HEK293 (cell line): ENCODE measurements at regions not wholly inside any gene's neighbourhood (a gene's known extent, or its start where the extent isn't known, plus 50 kb on each side); places are given as distances from the start of the nearest gene placed in this dataset.
"Not testable (repeated sequence)": the region's sequence is repeated elsewhere in the genome, so short reads cannot be mapped to it uniquely, and the experiment has no call there.

Source experiments
- CTCF ChIA-PET: fragments of 350-600 bp; formaldehyde crosslinking; extraction: SDS; loops from one replicate; lab custom pipeline; 2021; ENCODE audit warnings: antibody characterized with exemption; lab: Yijun Ruan, JAX
- POLR2A ChIA-PET: fragments of 300-600 bp; formaldehyde crosslinking; extraction: SDS; loops from one replicate; lab custom pipeline; 2020; ENCODE audit warnings: antibody characterized with exemption, inconsistent platforms; lab: Yijun Ruan, JAX
- H3K27ac ChIP-seq: fragments of 200-500 bp; sonication (Bioruptor generic); 2 replicates; pipeline ENCODE4 v1.5.1; 2014; ENCODE audit warnings: low read depth, low read length, control low read depth, inconsistent platforms; ENCODE audit errors: extremely low read depth
- H3K36me3 ChIP-seq, 2 experiments: fragments of 200-500 bp in 1 of 2; sonication (Bioruptor generic) in 1 of 2; 1 replicate in 1 of 2; 2 replicates in 1 of 2; pipeline ENCODE4 v1.5.1; 2014 to 2017; ENCODE audit warnings: inconsistent platforms in 2 of 2, low read length in 2 of 2; ENCODE audit not compliant: control insufficient read depth in 2 of 2, insufficient read depth in 1 of 2
- H3K4me1 ChIP-seq: fragments of 200-500 bp; sonication (Bioruptor generic); 2 replicates; pipeline ENCODE4 v1.5.1; 2014; ENCODE audit warnings: mild to moderate bottlenecking, low read length, inconsistent platforms; ENCODE audit not compliant: control insufficient read depth, insufficient read depth
- H3K4me3 ChIP-seq: 2 replicates; pipeline ENCODE4 v1.5.1; 2011; ENCODE audit warnings: low read depth, mild to moderate bottlenecking, control low read depth, low read length, moderate library complexity
- H3K9me3 ChIP-seq: fragments of 200-500 bp; sonication (Bioruptor generic); 2 replicates; pipeline ENCODE4 v1.5.1; 2014; ENCODE audit warnings: low read depth, low read length, inconsistent platforms; ENCODE audit not compliant: control insufficient read depth, insufficient read depth
- KLF1 ChIP-seq: fragments of 450-650 bp; formaldehyde crosslinking; IDR thresholded peaks from 2 replicates; pipeline ENCODE4 v1.5.1; 2016; ENCODE audit warnings: missing biosample characterization, missing genetic modification characterization
- MZF1 ChIP-seq: fragments of 450-650 bp; formaldehyde crosslinking; IDR thresholded peaks from 2 replicates; pipeline ENCODE4 v1.5.1; 2017; ENCODE audit warnings: missing biosample characterization, missing genetic modification characterization, borderline replicate concordance
- RBAK ChIP-seq: fragments of 450-650 bp; formaldehyde crosslinking; IDR thresholded peaks from 2 replicates; pipeline ENCODE4 v1.5.1; 2016; ENCODE audit warnings: missing biosample characterization, missing genetic modification characterization
- SALL2 ChIP-seq: fragments of 450-650 bp; formaldehyde crosslinking; IDR thresholded peaks from 2 replicates; pipeline ENCODE4 v1.5.0; 2017; ENCODE audit warnings: missing biosample characterization, mild to moderate bottlenecking, missing genetic modification characterization, borderline replicate concordance
- SP7 ChIP-seq: fragments of 450-650 bp; formaldehyde crosslinking; IDR thresholded peaks from 2 replicates; pipeline ENCODE4 v1.5.1; 2016; ENCODE audit warnings: missing biosample characterization, missing genetic modification characterization
- TCF7L2 ChIP-seq: IDR thresholded peaks from 2 replicates; pipeline ENCODE4 v1.6.1; 2011; ENCODE audit warnings: low read depth, mild to moderate bottlenecking, inconsistent platforms, low read length, moderate library complexity, borderline replicate concordance
- TSHZ1 ChIP-seq: fragments of 450-650 bp; formaldehyde crosslinking; IDR thresholded peaks from 2 replicates; pipeline ENCODE4 v1.5.1; 2016; ENCODE audit warnings: missing biosample characterization, missing genetic modification characterization, borderline replicate concordance
- ZBTB20 ChIP-seq: fragments of 450-650 bp; formaldehyde crosslinking; IDR thresholded peaks from 2 replicates; pipeline ENCODE4 v1.5.1; 2016; ENCODE audit warnings: missing biosample characterization, missing genetic modification characterization
- ZEB2 ChIP-seq: fragments of 450-650 bp; formaldehyde crosslinking; IDR thresholded peaks from 2 replicates; pipeline ENCODE4 v1.5.1; 2016; ENCODE audit warnings: missing biosample characterization, missing genetic modification characterization
- ZNF133 ChIP-seq: fragments of 450-650 bp; formaldehyde crosslinking; IDR thresholded peaks from 2 replicates; pipeline ENCODE4 v1.5.1; 2016; ENCODE audit warnings: missing biosample characterization, missing genetic modification characterization
- ZNF266 ChIP-seq: fragments of 450-650 bp; formaldehyde crosslinking; IDR thresholded peaks from 2 replicates; pipeline ENCODE4 v1.5.1; 2016; ENCODE audit warnings: missing biosample characterization, missing genetic modification characterization, low read depth
- ZNF596 ChIP-seq: fragments of 450-650 bp; IDR thresholded peaks from 2 replicates; pipeline ENCODE4 v1.5.0; 2018; ENCODE audit warnings: missing biosample characterization, mild to moderate bottlenecking, missing genetic modification characterization, moderate library complexity
- ZNF704 ChIP-seq: fragments of 450-650 bp; formaldehyde crosslinking; IDR thresholded peaks from 2 replicates; pipeline ENCODE4 v1.5.1; 2016; ENCODE audit warnings: missing biosample characterization, missing genetic modification characterization
- ZNF707 ChIP-seq: fragments of 450-650 bp; formaldehyde crosslinking; IDR thresholded peaks from 2 replicates; pipeline ENCODE4 v1.5.1; 2016; ENCODE audit warnings: missing biosample characterization, missing genetic modification characterization
- ZNF768 ChIP-seq: fragments of 450-650 bp; formaldehyde crosslinking; IDR thresholded peaks from 2 replicates; pipeline ENCODE4 v1.5.1; 2018; ENCODE audit warnings: missing biosample characterization, mild to moderate bottlenecking, missing genetic modification characterization
- TF ChIP-seq, protein P1 (sequence below): fragments of 450-650 bp; formaldehyde crosslinking; IDR thresholded peaks from 2 replicates; pipeline ENCODE4 v1.5.1; 2017; ENCODE audit warnings: missing biosample characterization, missing genetic modification characterization
- TF ChIP-seq, protein P2 (sequence below): fragments of 450-650 bp; formaldehyde crosslinking; IDR thresholded peaks from 2 replicates; pipeline ENCODE4 v1.5.1; 2016; ENCODE audit warnings: missing biosample characterization, missing genetic modification characterization, low read depth
- TF ChIP-seq, protein P3 (sequence below): fragments of 450-650 bp; formaldehyde crosslinking; IDR thresholded peaks from 2 replicates; pipeline ENCODE4 v1.5.1; 2016; ENCODE audit warnings: missing biosample characterization, missing genetic modification characterization, borderline replicate concordance
- TF ChIP-seq, protein P4 (sequence below): fragments of 450-650 bp; formaldehyde crosslinking; IDR thresholded peaks from 2 replicates; pipeline ENCODE4 v1.5.0; 2017; ENCODE audit warnings: missing biosample characterization, missing genetic modification characterization, borderline replicate concordance

DNA sequence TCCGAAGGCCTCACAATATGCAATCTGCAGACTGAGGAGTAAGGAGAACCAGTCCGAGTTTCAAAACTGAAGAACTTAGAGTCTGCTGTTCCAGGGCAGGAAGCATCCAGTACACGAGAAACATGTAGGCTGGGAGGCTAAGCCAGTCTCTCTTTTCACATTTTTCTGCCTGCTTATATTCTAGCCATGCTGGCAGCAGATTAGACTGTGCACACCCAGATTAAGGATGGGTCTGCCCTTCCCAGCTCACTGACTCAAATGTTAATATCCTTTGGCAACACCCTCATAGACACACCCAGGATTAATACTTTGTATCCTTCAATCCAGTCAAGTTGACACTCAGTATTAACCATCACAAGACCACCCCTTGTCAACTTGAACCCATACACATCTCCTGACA lies 271.7 kb upstream of the PTER start:
- H3K4me1 ChIP-seq, POLR2A ChIA-PET, H3K9me3 ChIP-seq, H3K4me3 ChIP-seq, H3K36me3 ChIP-seq, H3K27ac ChIP-seq: not testable (repeated sequence)
- CTCF ChIA-PET, result interaction anchor here (0.6 to 0.7 kb wide), 3 partner anchors 13 to 493 kb away, joined by 4 to 7 read pairs (median 4); no protein-coding TSS in a partner anchor

- no peak overlapping the region for H3K27ac ChIP-seq
- POLR2A ChIA-PET, result no interaction called here
- H3K36me3 ChIP-seq, result no peaks in the 10 kb centered on the region
- H3K4me1 ChIP-seq, result no peaks in the 10 kb centered on the region
- no peak overlapping the region for H3K4me3 ChIP-seq
- TF ChIP-seq, protein P1, sequence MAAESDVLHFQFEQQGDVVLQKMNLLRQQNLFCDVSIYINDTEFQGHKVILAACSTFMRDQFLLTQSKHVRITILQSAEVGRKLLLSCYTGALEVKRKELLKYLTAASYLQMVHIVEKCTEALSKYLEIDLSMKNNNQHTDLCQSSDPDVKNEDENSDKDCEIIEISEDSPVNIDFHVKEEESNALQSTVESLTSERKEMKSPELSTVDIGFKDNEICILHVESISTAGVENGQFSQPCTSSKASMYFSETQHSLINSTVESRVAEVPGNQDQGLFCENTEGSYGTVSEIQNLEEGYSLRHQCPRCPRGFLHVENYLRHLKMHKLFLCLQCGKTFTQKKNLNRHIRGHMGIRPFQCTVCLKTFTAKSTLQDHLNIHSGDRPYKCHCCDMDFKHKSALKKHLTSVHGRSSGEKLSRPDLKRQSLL, result no peak
- TF ChIP-seq SALL2 (tag by site-specific recombination) (no peak), ZNF596 (tag by site-specific recombination) (no peak), ZNF707 (tag by site-specific recombination) (no peak), MZF1 (tag by site-specific recombination) (no peak)
- CTCF ChIA-PET, result interaction anchor here (0.6 kb wide), 1 partner anchor 214 kb away, joined by 3 read pairs; no protein-coding TSS in a partner anchor
- no peaks in the 10 kb centered on the region for H3K9me3 ChIP-seq
These were observed 254.7 kb upstream of the PTER start for GRCh38 chr10:16182144-16182543.

DNA sequence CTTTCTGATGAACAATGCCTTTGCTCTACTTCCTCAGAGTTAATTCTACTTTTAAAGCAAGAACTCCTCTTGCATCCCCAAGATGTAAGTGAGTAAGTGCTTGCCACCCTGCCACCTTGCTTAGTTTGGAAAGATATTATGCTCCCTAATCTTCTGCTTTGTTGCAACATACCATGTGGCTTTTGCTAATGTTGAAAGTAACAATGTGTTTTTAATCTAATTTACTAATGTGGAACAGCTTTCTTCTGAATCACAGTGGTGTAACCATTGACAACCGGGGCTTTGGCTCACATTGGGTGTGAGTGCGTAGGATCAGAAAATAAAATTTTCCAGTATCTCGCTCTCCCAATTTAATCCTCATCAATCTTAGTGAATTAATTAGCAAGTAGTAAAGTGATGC lies 254.1 kb upstream of the PTER start:
- CTCF ChIA-PET, result no interaction called here
- TF ChIP-seq ZEB2 (tag by site-specific recombination), result no peak
- TF ChIP-seq, protein P2, sequence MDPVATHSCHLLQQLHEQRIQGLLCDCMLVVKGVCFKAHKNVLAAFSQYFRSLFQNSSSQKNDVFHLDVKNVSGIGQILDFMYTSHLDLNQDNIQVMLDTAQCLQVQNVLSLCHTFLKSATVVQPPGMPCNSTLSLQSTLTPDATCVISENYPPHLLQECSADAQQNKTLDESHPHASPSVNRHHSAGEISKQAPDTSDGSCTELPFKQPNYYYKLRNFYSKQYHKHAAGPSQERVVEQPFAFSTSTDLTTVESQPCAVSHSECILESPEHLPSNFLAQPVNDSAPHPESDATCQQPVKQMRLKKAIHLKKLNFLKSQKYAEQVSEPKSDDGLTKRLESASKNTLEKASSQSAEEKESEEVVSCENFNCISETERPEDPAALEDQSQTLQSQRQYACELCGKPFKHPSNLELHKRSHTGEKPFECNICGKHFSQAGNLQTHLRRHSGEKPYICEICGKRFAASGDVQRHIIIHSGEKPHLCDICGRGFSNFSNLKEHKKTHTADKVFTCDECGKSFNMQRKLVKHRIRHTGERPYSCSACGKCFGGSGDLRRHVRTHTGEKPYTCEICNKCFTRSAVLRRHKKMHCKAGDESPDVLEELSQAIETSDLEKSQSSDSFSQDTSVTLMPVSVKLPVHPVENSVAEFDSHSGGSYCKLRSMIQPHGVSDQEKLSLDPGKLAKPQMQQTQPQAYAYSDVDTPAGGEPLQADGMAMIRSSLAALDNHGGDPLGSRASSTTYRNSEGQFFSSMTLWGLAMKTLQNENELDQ (tag by site-specific recombination), result no peak
- TF ChIP-seq TSHZ1 (tag by site-specific recombination), result no peak
- TF ChIP-seq ZNF133 (tag by site-specific recombination), result no peak
- no peak for TF ChIP-seq ZNF768 (tag by site-specific recombination)
- no peak for TF ChIP-seq SP7 (tag by site-specific recombination)
- no peak for TF ChIP-seq KLF1
- TF ChIP-seq, protein P3, sequence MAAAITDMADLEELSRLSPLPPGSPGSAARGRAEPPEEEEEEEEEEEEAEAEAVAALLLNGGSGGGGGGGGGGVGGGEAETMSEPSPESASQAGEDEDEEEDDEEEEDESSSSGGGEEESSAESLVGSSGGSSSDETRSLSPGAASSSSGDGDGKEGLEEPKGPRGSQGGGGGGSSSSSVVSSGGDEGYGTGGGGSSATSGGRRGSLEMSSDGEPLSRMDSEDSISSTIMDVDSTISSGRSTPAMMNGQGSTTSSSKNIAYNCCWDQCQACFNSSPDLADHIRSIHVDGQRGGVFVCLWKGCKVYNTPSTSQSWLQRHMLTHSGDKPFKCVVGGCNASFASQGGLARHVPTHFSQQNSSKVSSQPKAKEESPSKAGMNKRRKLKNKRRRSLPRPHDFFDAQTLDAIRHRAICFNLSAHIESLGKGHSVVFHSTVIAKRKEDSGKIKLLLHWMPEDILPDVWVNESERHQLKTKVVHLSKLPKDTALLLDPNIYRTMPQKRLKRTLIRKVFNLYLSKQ, result no peak
- no peak for TF ChIP-seq ZNF266
- no peak for TF ChIP-seq ZBTB20 (tag by site-specific recombination)
- TF ChIP-seq ZNF704 (tag by site-specific recombination), result no peak
- TF ChIP-seq RBAK (tag by site-specific recombination), result no peak
- no peak for TF ChIP-seq TCF7L2
- TF ChIP-seq, protein P4, sequence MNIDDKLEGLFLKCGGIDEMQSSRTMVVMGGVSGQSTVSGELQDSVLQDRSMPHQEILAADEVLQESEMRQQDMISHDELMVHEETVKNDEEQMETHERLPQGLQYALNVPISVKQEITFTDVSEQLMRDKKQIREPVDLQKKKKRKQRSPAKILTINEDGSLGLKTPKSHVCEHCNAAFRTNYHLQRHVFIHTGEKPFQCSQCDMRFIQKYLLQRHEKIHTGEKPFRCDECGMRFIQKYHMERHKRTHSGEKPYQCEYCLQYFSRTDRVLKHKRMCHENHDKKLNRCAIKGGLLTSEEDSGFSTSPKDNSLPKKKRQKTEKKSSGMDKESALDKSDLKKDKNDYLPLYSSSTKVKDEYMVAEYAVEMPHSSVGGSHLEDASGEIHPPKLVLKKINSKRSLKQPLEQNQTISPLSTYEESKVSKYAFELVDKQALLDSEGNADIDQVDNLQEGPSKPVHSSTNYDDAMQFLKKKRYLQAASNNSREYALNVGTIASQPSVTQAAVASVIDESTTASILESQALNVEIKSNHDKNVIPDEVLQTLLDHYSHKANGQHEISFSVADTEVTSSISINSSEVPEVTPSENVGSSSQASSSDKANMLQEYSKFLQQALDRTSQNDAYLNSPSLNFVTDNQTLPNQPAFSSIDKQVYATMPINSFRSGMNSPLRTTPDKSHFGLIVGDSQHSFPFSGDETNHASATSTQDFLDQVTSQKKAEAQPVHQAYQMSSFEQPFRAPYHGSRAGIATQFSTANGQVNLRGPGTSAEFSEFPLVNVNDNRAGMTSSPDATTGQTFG, result no peak

More for the DNA sequence above, 254.1 kb upstream of the PTER start:
- Histone ChIP-seq H3K36me3 (no peaks in the 10 kb centered on the region), H3K9me3 (no peaks in the 10 kb centered on the region), H3K27ac (no peak overlapping the region), H3K4me3 (no peak overlapping the region), H3K4me1 (no peaks in the 10 kb centered on the region)
- POLR2A ChIA-PET, result no interaction called here
